ENCODE measurements at regions not wholly inside any gene's neighbourhood (a gene's known extent, or its start where the extent isn't known, plus 50 kb on each side); places are given as distances from the start of the nearest gene placed in this dataset.

DNA sequence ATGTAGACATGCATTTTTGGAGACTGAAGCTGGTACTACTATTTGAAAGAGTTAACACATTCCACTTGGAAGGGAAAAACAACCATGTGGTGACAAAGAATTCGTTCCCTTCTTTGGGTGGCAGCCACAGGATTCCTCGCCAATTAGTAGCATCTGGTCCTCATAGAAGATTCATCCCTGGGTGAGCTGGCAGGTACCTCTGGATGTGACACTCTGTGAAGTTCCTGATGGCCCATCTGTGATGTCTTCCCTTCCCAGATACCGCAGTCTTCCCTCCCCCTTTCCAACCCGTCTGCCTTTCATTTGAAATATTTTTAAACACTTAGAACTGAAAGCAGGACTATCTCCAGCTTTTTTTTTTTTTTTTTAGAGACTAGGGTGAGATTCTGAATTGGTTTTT, 569.5 kb downstream of the TYW1 start:
- Histone ChIP-seq H2AFZ (no peak overlapping the region), H3K9me2 (ENCODE audit: insufficient read depth) (no peaks in the 10 kb centered on the region), H3K4me3 (no peak overlapping the region), H4K20me1 (replicated peaks; ENCODE audit: insufficient read depth) (no peaks in the 10 kb centered on the region), H3K4me2 (no peak overlapping the region), H3K79me2 (replicated peaks; ENCODE audit: insufficient read depth) (no peaks in the 10 kb centered on the region), H3K27ac (ENCODE audit: low read depth) (no peak overlapping the region), H3K4me1 (ENCODE audit: insufficient read depth) (no peaks in the 10 kb centered on the region), H3K36me3 (ENCODE audit: insufficient read depth) (peaks cover 3% of the 10 kb centered on the region; the same call in 1 of the 2 replicates), H3K27me3 (ENCODE audit: insufficient read depth) (no peaks in the 10 kb centered on the region), H3F3A (replicated peaks; ENCODE audit: low read depth) (no peaks in the 10 kb centered on the region)
- DNase-seq (ENCODE audit: low spot score), result no peak
- Mint-ChIP-seq H3K9me3 (peaks cover 100% of the 10 kb centered on the region), H3K4me1 (no peaks in the 10 kb centered on the region), H3K4me3 (no peak overlapping the region), H3K27me3 (ENCODE audit: insufficient read depth, low read depth, poor library complexity) (peaks cover 5% of the 10 kb centered on the region), H3K27ac (no peak overlapping the region), H3K36me3 (ENCODE audit: low read depth) (peaks cover 46% of the 10 kb centered on the region)
- TF ChIP-seq, protein P1, sequence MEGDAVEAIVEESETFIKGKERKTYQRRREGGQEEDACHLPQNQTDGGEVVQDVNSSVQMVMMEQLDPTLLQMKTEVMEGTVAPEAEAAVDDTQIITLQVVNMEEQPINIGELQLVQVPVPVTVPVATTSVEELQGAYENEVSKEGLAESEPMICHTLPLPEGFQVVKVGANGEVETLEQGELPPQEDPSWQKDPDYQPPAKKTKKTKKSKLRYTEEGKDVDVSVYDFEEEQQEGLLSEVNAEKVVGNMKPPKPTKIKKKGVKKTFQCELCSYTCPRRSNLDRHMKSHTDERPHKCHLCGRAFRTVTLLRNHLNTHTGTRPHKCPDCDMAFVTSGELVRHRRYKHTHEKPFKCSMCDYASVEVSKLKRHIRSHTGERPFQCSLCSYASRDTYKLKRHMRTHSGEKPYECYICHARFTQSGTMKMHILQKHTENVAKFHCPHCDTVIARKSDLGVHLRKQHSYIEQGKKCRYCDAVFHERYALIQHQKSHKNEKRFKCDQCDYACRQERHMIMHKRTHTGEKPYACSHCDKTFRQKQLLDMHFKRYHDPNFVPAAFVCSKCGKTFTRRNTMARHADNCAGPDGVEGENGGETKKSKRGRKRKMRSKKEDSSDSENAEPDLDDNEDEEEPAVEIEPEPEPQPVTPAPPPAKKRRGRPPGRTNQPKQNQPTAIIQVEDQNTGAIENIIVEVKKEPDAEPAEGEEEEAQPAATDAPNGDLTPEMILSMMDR (conservative IDR thresholded peaks at IDR 0.05; ENCODE audit: low read depth in 2 of 2), result no peak
- TF ChIP-seq, protein P2, sequence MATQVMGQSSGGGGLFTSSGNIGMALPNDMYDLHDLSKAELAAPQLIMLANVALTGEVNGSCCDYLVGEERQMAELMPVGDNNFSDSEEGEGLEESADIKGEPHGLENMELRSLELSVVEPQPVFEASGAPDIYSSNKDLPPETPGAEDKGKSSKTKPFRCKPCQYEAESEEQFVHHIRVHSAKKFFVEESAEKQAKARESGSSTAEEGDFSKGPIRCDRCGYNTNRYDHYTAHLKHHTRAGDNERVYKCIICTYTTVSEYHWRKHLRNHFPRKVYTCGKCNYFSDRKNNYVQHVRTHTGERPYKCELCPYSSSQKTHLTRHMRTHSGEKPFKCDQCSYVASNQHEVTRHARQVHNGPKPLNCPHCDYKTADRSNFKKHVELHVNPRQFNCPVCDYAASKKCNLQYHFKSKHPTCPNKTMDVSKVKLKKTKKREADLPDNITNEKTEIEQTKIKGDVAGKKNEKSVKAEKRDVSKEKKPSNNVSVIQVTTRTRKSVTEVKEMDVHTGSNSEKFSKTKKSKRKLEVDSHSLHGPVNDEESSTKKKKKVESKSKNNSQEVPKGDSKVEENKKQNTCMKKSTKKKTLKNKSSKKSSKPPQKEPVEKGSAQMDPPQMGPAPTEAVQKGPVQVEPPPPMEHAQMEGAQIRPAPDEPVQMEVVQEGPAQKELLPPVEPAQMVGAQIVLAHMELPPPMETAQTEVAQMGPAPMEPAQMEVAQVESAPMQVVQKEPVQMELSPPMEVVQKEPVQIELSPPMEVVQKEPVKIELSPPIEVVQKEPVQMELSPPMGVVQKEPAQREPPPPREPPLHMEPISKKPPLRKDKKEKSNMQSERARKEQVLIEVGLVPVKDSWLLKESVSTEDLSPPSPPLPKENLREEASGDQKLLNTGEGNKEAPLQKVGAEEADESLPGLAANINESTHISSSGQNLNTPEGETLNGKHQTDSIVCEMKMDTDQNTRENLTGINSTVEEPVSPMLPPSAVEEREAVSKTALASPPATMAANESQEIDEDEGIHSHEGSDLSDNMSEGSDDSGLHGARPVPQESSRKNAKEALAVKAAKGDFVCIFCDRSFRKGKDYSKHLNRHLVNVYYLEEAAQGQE (IDR thresholded peaks at IDR 0.05; ENCODE audit: unreplicated experiment), result no peak
- TF ChIP-seq EZH2phosphoT487 (IDR thresholded peaks at IDR 0.05; ENCODE audit: unreplicated experiment) (no peak), ZNF331 (CRISPR knock-in tag; IDR thresholded peaks at IDR 0.05; ENCODE audit: low read depth) (no peak), EZH2 (IDR thresholded peaks at IDR 0.05; ENCODE audit: low read depth, unreplicated experiment) (no peak), NANOG (IDR thresholded peaks at IDR 0.05; ENCODE audit: borderline replicate concordance) (no peak), ZNF114 (CRISPR knock-in tag; IDR thresholded peaks at IDR 0.05) (no peak), STAT1 (IDR thresholded peaks at IDR 0.05; ENCODE audit: unreplicated experiment) (no peak), JUNB (IDR thresholded peaks at IDR 0.05; ENCODE audit: unreplicated experiment) (no peak), CREB1 (CRISPR knock-in tag; IDR thresholded peaks at IDR 0.05; ENCODE audit: low read depth) (no peak), POLR2AphosphoS5 (IDR thresholded peaks at IDR 0.05; ENCODE audit: low read depth) (no peak)
- TF ChIP-seq, protein P3, sequence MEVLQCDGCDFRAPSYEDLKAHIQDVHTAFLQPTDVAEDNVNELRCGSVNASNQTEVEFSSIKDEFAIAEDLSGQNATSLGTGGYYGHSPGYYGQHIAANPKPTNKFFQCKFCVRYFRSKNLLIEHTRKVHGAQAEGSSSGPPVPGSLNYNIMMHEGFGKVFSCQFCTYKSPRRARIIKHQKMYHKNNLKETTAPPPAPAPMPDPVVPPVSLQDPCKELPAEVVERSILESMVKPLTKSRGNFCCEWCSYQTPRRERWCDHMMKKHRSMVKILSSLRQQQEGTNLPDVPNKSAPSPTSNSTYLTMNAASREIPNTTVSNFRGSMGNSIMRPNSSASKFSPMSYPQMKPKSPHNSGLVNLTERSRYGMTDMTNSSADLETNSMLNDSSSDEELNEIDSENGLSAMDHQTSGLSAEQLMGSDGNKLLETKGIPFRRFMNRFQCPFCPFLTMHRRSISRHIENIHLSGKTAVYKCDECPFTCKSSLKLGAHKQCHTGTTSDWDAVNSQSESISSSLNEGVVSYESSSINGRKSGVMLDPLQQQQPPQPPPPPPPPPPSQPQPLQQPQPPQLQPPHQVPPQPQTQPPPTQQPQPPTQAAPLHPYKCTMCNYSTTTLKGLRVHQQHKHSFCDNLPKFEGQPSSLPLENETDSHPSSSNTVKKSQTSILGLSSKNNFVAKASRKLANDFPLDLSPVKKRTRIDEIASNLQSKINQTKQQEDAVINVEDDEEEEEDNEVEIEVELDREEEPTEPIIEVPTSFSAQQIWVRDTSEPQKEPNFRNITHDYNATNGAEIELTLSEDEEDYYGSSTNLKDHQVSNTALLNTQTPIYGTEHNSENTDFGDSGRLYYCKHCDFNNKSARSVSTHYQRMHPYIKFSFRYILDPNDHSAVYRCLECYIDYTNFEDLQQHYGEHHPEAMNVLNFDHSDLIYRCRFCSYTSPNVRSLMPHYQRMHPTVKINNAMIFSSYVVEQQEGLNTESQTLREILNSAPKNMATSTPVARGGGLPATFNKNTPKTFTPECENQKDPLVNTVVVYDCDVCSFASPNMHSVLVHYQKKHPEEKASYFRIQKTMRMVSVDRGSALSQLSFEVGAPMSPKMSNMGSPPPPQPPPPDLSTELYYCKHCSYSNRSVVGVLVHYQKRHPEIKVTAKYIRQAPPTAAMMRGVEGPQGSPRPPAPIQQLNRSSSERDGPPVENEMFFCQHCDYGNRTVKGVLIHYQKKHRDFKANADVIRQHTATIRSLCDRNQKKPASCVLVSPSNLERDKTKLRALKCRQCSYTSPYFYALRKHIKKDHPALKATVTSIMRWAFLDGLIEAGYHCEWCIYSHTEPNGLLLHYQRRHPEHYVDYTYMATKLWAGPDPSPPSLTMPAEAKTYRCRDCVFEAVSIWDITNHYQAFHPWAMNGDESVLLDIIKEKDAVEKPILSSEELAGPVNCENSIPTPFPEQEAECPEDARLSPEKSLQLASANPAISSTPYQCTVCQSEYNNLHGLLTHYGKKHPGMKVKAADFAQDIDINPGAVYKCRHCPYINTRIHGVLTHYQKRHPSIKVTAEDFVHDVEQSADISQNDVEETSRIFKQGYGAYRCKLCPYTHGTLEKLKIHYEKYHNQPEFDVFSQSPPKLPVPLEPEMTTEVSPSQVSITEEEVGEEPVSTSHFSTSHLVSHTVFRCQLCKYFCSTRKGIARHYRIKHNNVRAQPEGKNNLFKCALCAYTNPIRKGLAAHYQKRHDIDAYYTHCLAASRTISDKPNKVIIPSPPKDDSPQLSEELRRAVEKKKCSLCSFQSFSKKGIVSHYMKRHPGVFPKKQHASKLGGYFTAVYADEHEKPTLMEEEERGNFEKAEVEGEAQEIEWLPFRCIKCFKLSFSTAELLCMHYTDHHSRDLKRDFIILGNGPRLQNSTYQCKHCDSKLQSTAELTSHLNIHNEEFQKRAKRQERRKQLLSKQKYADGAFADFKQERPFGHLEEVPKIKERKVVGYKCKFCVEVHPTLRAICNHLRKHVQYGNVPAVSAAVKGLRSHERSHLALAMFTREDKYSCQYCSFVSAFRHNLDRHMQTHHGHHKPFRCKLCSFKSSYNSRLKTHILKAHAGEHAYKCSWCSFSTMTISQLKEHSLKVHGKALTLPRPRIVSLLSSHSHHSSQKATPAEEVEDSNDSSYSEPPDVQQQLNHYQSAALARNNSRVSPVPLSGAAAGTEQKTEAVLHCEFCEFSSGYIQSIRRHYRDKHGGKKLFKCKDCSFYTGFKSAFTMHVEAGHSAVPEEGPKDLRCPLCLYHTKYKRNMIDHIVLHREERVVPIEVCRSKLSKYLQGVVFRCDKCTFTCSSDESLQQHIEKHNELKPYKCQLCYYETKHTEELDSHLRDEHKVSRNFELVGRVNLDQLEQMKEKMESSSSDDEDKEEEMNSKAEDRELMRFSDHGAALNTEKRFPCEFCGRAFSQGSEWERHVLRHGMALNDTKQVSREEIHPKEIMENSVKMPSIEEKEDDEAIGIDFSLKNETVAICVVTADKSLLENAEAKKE (CRISPR knock-in tag; IDR thresholded peaks at IDR 0.05), result no peak
- TF ChIP-seq, protein P4, sequence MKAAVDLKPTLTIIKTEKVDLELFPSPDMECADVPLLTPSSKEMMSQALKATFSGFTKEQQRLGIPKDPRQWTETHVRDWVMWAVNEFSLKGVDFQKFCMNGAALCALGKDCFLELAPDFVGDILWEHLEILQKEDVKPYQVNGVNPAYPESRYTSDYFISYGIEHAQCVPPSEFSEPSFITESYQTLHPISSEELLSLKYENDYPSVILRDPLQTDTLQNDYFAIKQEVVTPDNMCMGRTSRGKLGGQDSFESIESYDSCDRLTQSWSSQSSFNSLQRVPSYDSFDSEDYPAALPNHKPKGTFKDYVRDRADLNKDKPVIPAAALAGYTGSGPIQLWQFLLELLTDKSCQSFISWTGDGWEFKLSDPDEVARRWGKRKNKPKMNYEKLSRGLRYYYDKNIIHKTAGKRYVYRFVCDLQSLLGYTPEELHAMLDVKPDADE (IDR thresholded peaks at IDR 0.05), result no peak
- ATAC-seq, result no peak
